ENCODE measurements at regions not wholly inside any gene's neighbourhood (a gene's known extent, or its start where the extent isn't known, plus 50 kb on each side); places are given as distances from the start of the nearest gene placed in this dataset.

DNA sequence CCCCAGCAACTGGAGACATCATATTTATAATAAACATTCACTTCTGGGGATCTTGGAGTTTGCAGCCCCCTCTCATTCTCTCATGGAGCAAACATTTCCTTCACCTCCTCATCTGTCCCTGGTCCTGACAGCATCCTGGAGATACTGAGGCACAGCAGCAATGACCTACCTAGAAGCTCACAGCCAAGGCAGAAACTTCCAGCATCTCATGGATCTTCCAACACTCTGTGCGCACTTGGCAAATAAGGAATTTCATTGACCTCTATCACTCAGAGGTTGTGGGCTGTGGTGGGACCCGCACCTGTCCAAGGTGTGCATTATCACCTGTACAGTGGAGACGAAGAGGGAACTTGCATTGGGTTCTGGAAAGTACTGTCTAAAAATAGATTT, 109.8 kb downstream of the GGTLC2 start:
- Histone ChIP-seq H3K9ac (ENCODE audit: low read length) (no peak overlapping the region), H4K20me1 (ENCODE audit: insufficient read depth, low read length) (no peaks in the 10 kb centered on the region), H3K4me2 (ENCODE audit: low read length) (no peak overlapping the region), H3K36me3 (ENCODE audit: insufficient read depth, low read length) (no peaks in the 10 kb centered on the region), H3K27ac (ENCODE audit: low read depth, low read length, poor library complexity, severe bottlenecking) (no peak overlapping the region), H3K27me3 (ENCODE audit: insufficient read depth, low read length) (no peaks in the 10 kb centered on the region), H3F3A (ENCODE audit: insufficient read depth, low read length) (no peaks in the 10 kb centered on the region), H3K4me3 (ENCODE audit: low read depth, low read length, poor library complexity, severe bottlenecking) (no peak overlapping the region), H3K9me2 (ENCODE audit: low read depth, low read length) (no peaks in the 10 kb centered on the region), H2AFZ (ENCODE audit: low read length) (no peak overlapping the region), H3K9me3 (ENCODE audit: low read length) (no peaks in the 10 kb centered on the region), H3K79me2 (ENCODE audit: insufficient read depth, low read length) (no peaks in the 10 kb centered on the region), H3K4me1 (ENCODE audit: insufficient read depth, low read length, severe bottlenecking) (peaks cover 13% of the 10 kb centered on the region)
- no peak for TF ChIP-seq EZH2 (IDR thresholded peaks at IDR 0.05; ENCODE audit: borderline replicate concordance, low read length)
- TF ChIP-seq, protein P1, sequence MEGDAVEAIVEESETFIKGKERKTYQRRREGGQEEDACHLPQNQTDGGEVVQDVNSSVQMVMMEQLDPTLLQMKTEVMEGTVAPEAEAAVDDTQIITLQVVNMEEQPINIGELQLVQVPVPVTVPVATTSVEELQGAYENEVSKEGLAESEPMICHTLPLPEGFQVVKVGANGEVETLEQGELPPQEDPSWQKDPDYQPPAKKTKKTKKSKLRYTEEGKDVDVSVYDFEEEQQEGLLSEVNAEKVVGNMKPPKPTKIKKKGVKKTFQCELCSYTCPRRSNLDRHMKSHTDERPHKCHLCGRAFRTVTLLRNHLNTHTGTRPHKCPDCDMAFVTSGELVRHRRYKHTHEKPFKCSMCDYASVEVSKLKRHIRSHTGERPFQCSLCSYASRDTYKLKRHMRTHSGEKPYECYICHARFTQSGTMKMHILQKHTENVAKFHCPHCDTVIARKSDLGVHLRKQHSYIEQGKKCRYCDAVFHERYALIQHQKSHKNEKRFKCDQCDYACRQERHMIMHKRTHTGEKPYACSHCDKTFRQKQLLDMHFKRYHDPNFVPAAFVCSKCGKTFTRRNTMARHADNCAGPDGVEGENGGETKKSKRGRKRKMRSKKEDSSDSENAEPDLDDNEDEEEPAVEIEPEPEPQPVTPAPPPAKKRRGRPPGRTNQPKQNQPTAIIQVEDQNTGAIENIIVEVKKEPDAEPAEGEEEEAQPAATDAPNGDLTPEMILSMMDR (IDR thresholded peaks at IDR 0.05; ENCODE audit: low read length) = no peak

DNA sequence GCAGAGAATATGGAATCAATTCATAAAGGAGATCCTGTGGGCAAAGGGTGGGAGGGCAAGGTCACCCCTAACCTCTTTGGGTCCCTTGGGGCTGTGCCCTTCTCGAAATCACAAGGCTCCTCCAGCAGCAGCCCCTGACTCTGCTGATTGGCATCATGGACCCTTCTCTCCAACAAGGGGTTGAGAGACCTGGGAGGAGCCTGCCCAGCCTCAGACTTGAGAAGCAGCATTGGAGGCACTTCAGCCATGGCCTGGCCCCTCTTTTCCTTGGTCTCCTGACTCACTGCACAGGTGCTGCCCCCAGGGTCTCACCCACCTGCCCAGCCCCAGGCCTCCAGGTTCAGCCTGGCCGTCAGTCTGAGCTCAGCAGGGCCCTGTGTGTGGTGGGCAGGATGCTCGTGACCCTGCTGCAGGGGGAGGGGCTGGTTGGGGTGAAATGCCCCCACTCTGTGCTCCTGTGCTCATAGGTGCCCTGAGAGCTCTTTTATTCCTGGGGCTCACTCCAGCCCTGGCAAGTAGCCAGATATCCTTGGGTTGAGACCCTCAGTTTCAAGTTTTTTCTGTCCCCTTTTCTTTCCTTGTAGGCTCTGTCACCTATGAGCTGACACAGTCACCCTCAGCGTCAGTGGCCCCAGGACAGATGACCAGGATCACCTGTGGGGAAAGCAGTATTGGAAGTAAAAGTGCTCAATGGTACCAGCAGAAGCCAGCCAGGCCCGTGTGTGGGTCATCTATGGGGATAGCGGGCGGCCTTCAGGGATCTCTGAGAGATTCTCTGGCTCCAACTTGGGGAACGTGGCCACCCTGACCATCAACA, 110.8 kb downstream of the GGTLC2 start:
- H3K4me3 ChIP-seq (ENCODE audit: low read depth, low read length, poor library complexity, severe bottlenecking) = no peak overlapping the region
- H3K4me1 ChIP-seq (ENCODE audit: insufficient read depth, low read length, severe bottlenecking) = peaks cover 13% of the 10 kb centered on the region
- no peaks in the 10 kb centered on the region for H3K36me3 ChIP-seq (ENCODE audit: insufficient read depth, low read length)
- H3K9me2 ChIP-seq (ENCODE audit: low read depth, low read length) = no peaks in the 10 kb centered on the region
- H4K20me1 ChIP-seq (ENCODE audit: insufficient read depth, low read length) = no peaks in the 10 kb centered on the region
- TF ChIP-seq, protein P1 (IDR thresholded peaks at IDR 0.05; ENCODE audit: low read length) = no peak
- TF ChIP-seq EZH2 (IDR thresholded peaks at IDR 0.05; ENCODE audit: borderline replicate concordance, low read length) = no peak
- no peak overlapping the region for H3K27ac ChIP-seq (ENCODE audit: low read depth, low read length, poor library complexity, severe bottlenecking)
- no peaks in the 10 kb centered on the region for H3F3A ChIP-seq (ENCODE audit: insufficient read depth, low read length)
- H2AFZ ChIP-seq (ENCODE audit: low read length) = no peak overlapping the region
- H3K4me2 ChIP-seq (ENCODE audit: low read length) = no peak overlapping the region
- no peaks in the 10 kb centered on the region for H3K27me3 ChIP-seq (ENCODE audit: insufficient read depth, low read length)
- H3K9ac ChIP-seq (ENCODE audit: low read length) = no peak overlapping the region
- H3K9me3 ChIP-seq (ENCODE audit: low read length) = no peaks in the 10 kb centered on the region
- no peaks in the 10 kb centered on the region for H3K79me2 ChIP-seq (ENCODE audit: insufficient read depth, low read length)

DNA sequence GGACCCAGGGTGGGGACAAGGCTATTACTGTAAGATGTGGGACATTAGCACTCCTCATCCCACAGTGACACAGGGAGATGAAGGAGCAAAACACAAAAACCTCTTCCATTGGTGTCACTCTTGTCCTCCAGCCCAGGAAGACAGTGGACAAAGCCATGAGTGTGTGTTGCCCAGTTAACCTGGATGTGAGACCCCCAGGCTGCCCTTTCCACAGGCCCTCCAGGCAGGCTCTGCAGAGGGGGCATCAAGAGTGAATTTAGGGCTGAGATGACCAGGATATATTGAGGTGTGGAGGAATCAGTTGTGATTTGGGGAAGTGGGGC, 111.3 kb downstream of the GGTLC2 start:
- no peaks in the 10 kb centered on the region for H3K36me3 ChIP-seq (ENCODE audit: insufficient read depth, low read length)
- no peak overlapping the region for H3K4me3 ChIP-seq (ENCODE audit: low read depth, low read length, poor library complexity, severe bottlenecking)
- no peak overlapping the region for H3K27ac ChIP-seq (ENCODE audit: low read depth, low read length, poor library complexity, severe bottlenecking)
- H3K9me2 ChIP-seq (ENCODE audit: low read depth, low read length) = no peaks in the 10 kb centered on the region
- TF ChIP-seq, protein P1 (IDR thresholded peaks at IDR 0.05; ENCODE audit: low read length) = no peak
- no peak for TF ChIP-seq EZH2 (IDR thresholded peaks at IDR 0.05; ENCODE audit: borderline replicate concordance, low read length)
- no peak overlapping the region for H3K4me2 ChIP-seq (ENCODE audit: low read length)
- H4K20me1 ChIP-seq (ENCODE audit: insufficient read depth, low read length) = no peaks in the 10 kb centered on the region
- H3K4me1 ChIP-seq (ENCODE audit: insufficient read depth, low read length, severe bottlenecking) = peaks cover 13% of the 10 kb centered on the region
- H3K9ac ChIP-seq (ENCODE audit: low read length) = no peak overlapping the region
- no peaks in the 10 kb centered on the region for H3K79me2 ChIP-seq (ENCODE audit: insufficient read depth, low read length)
- H3K9me3 ChIP-seq (ENCODE audit: low read length) = no peaks in the 10 kb centered on the region
- H3F3A ChIP-seq (ENCODE audit: insufficient read depth, low read length) = no peaks in the 10 kb centered on the region
- H2AFZ ChIP-seq (ENCODE audit: low read length) = no peak overlapping the region
- H3K27me3 ChIP-seq (ENCODE audit: insufficient read depth, low read length) = no peaks in the 10 kb centered on the region

Data from OCI-LY1 (cell line).